ENCODE measurements at regions not wholly inside any gene's neighbourhood (a gene's known extent, or its start where the extent isn't known, plus 50 kb on each side); places are given as distances from the start of the nearest gene placed in this dataset.

DNA sequence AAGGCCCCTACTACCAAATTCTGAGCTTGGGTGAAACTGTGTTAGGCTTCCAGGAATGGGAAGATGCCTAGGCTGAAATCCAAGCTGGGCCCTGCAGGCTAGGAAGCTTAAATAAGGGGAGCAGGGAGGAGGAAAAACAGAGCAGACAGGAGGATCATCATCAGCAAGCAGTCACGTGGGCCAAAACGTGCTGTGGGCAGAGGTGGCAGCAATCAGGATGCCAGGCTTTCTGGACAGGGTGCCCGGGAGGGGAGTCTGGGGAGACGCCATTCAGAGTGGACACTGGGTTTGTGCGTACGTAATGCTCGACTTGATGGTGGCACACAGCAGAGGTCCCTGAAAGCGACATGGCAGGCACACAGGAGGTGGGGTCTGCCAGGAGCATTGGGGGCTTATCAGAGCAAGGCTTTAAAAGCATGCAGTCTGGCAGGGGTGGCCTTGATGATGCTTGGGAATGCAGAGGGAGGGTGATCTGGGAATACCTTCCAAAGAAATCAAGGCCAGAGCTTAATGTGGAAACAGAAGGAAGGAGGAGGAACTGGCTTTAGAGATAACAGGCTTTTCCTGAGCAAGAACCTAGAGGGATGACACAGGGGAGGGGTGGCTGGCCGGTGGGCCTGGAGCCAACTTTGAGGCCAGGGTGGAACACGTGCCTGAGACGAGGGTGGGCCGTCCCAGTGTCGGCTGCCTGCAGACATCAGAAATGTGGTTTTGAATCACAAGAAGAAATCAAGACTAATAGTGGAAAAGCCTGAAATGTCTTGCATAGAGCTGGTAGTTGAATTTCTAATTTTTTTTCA is 212.5 kb downstream of the GADD45G start:
- TF ChIP-seq HDGF (IDR thresholded peaks at IDR 0.05) (no peak), ZNF24 (IDR thresholded peaks at IDR 0.05) (no peak)
- TF ChIP-seq, protein P1, sequence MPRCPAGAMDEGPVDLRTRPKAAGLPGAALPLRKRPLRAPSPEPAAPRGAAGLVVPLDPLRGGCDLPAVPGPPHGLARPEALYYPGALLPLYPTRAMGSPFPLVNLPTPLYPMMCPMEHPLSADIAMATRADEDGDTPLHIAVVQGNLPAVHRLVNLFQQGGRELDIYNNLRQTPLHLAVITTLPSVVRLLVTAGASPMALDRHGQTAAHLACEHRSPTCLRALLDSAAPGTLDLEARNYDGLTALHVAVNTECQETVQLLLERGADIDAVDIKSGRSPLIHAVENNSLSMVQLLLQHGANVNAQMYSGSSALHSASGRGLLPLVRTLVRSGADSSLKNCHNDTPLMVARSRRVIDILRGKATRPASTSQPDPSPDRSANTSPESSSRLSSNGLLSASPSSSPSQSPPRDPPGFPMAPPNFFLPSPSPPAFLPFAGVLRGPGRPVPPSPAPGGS (IDR thresholded peaks at IDR 0.05; ENCODE audit: borderline replicate concordance, insufficient read depth, low read depth, low read length, poor library complexity, severe bottlenecking) = no peak
